ENCODE measurements at regions not wholly inside any gene's neighbourhood (a gene's known extent, or its start where the extent isn't known, plus 50 kb on each side); places are given as distances from the start of the nearest gene placed in this dataset.
"Not testable (repeated sequence)": the region's sequence is repeated elsewhere in the genome, so short reads cannot be mapped to it uniquely, and the experiment has no call there.

- Histone ChIP-seq H3K4me1 (ENCODE audit: control insufficient read depth, insufficient read depth, low read length) (peaks cover 25% of the 10 kb centered on the region), H3K4me3 (ENCODE audit: low read length) (no peak overlapping the region), H3K9ac (ENCODE audit: low read depth, low read length) (no peak overlapping the region), H3K9me3 (replicated peaks; ENCODE audit: low read length) (no peaks in the 10 kb centered on the region), H3K4me2 (ENCODE audit: low read length) (peak overlapping the region; percentile 23), H3K36me3 (ENCODE audit: insufficient read depth, low read length) (no peaks in the 10 kb centered on the region), H3K27me3 (ENCODE audit: control insufficient read depth, insufficient read depth, low read length) (no peaks in the 10 kb centered on the region)
These were observed 63.9 kb upstream of the SERPINE2 start for GRCh38 chr2:224102991-224103390.

- Histone ChIP-seq H3K27me3 (ENCODE audit: control insufficient read depth, insufficient read depth, low read length) (no peaks in the 10 kb centered on the region), H3K4me3 (ENCODE audit: low read length) (no peak overlapping the region), H3K36me3 (ENCODE audit: insufficient read depth, low read length) (no peaks in the 10 kb centered on the region), H3K4me1 (ENCODE audit: control insufficient read depth, insufficient read depth, low read length) (peaks cover 25% of the 10 kb centered on the region), H3K9me3 (replicated peaks; ENCODE audit: low read length) (no peaks in the 10 kb centered on the region), H3K9ac (ENCODE audit: low read depth, low read length) (peak overlapping the region; percentile 12), H3K4me2 (ENCODE audit: low read length) (peak overlapping the region; percentile 23)
These were observed 62.9 kb upstream of the SERPINE2 start for GRCh38 chr2:224101820-224102630.

GRCh38 chr2:224099861-224100643, 61.0 kb upstream of the SERPINE2 start:
- H3K4me2 ChIP-seq (ENCODE audit: low read length) = no peak overlapping the region
- peaks cover 25% of the 10 kb centered on the region for H3K4me1 ChIP-seq (ENCODE audit: control insufficient read depth, insufficient read depth, low read length)
- H3K9me3 ChIP-seq (replicated peaks; ENCODE audit: low read length) = no peaks in the 10 kb centered on the region

GRCh38 chr2:224098481-224099230, 59.6 kb upstream of the SERPINE2 start:
- H3K4me2 ChIP-seq (ENCODE audit: low read length) = no peak overlapping the region
- no peak overlapping the region for H3K9ac ChIP-seq (ENCODE audit: low read depth, low read length)
- H3K4me3 ChIP-seq (ENCODE audit: low read length) = no peak overlapping the region
- H3K4me1 ChIP-seq (ENCODE audit: control insufficient read depth, insufficient read depth, low read length) = peaks cover 21% of the 10 kb centered on the region
- no peaks in the 10 kb centered on the region for H3K9me3 ChIP-seq (replicated peaks; ENCODE audit: low read length)
- no peaks in the 10 kb centered on the region for H3K36me3 ChIP-seq (ENCODE audit: insufficient read depth, low read length)
- H3K27me3 ChIP-seq (ENCODE audit: control insufficient read depth, insufficient read depth, low read length) = no peaks in the 10 kb centered on the region

More at GRCh38 chr2:224099861-224100643, 61.0 kb upstream of the SERPINE2 start:
- H3K27me3 ChIP-seq (ENCODE audit: control insufficient read depth, insufficient read depth, low read length) = no peaks in the 10 kb centered on the region
- H3K36me3 ChIP-seq (ENCODE audit: insufficient read depth, low read length) = no peaks in the 10 kb centered on the region
- no peak overlapping the region for H3K4me3 ChIP-seq (ENCODE audit: low read length)
- H3K9ac ChIP-seq (ENCODE audit: low read depth, low read length) = no peak overlapping the region

DNA sequence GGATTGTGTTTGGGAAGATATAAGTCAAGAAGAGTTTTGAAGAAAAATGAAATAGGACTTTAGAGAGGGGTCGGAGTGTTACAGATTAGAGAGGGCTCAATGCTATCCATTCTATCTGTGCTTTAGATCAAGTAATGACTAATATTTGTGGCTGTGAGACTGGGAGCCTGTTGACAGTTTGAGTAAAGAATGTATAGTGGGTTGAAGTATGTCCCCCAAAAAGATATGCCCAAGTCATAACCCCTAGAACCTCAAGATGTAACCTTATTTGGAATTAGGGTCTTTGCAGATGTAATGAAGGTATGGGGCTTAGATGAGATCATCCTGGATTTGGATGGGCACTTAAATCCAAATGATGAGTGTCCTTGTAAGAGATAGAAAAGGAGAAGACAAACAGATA, 55.3 kb upstream of the SERPINE2 start:
- H3K9ac ChIP-seq (ENCODE audit: low read depth, low read length) = no peak overlapping the region
- no peaks in the 10 kb centered on the region for H3K9me3 ChIP-seq (replicated peaks; ENCODE audit: low read length)
- no peaks in the 10 kb centered on the region for H3K4me1 ChIP-seq (ENCODE audit: control insufficient read depth, insufficient read depth, low read length)
- H3K4me2 ChIP-seq (ENCODE audit: low read length) = no peak overlapping the region
- no peaks in the 10 kb centered on the region for H3K27me3 ChIP-seq (ENCODE audit: control insufficient read depth, insufficient read depth, low read length)
- H3K36me3 ChIP-seq (ENCODE audit: insufficient read depth, low read length) = no peaks in the 10 kb centered on the region
- no peak overlapping the region for H3K4me3 ChIP-seq (ENCODE audit: low read length)

DNA sequence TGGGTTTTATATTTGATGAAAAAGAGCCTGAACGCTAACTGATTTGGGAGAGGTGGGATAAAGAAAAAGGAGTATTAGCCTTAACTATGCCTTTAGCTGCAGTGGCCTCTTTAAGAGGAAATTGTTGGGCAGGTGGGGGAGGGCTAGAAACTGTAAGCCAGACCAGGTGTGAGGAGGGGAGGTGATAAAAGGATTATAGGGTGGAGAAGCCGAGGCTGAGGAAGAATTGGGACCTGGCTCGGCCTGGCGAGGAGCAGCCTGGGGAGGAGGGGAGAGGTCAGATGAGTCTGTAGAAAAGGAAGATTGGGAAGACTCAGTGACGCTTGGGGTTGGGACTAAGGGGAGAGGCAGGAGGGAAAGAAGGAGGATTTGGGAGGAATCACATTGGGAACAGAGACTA, 52.6 kb upstream of the SERPINE2 start:
- not testable (repeated sequence) for H3K9me3 ChIP-seq (replicated peaks; ENCODE audit: low read length); H3K36me3 ChIP-seq (ENCODE audit: insufficient read depth, low read length); H3K9ac ChIP-seq (ENCODE audit: low read depth, low read length); H3K4me1 ChIP-seq (ENCODE audit: control insufficient read depth, insufficient read depth, low read length); H3K4me2 ChIP-seq (ENCODE audit: low read length); H3K4me3 ChIP-seq (ENCODE audit: low read length); H3K27me3 ChIP-seq (ENCODE audit: control insufficient read depth, insufficient read depth, low read length)

- peaks cover 26% of the 10 kb centered on the region for H3K4me1 ChIP-seq (ENCODE audit: control insufficient read depth, insufficient read depth, low read length)
- H3K27me3 ChIP-seq (ENCODE audit: control insufficient read depth, insufficient read depth, low read length); H3K4me2 ChIP-seq (ENCODE audit: low read length); H3K9me3 ChIP-seq (replicated peaks; ENCODE audit: low read length); H3K36me3 ChIP-seq (ENCODE audit: insufficient read depth, low read length); H3K9ac ChIP-seq (ENCODE audit: low read depth, low read length); H3K4me3 ChIP-seq (ENCODE audit: low read length): not testable (repeated sequence)
These were observed 50.5 kb upstream of the SERPINE2 start for GRCh38 chr2:224089606-224090005.
